ENCODE measurements at regions not wholly inside any gene's neighbourhood (a gene's known extent, or its start where the extent isn't known, plus 50 kb on each side); places are given as distances from the start of the nearest gene placed in this dataset.

- DNase-seq (ENCODE audit: low spot score): peak; percentile 71
Observed at GRCh38 chr6:30396833-30397479, 52.0 kb downstream of the RPP21 start.

- DNase-seq (ENCODE audit: low spot score): no peak
Observed at GRCh38 chr6:30397697-30398096, 52.7 kb downstream of the RPP21 start.

- no peak for DNase-seq (ENCODE audit: low spot score)
Observed at GRCh38 chr6:30399390-30400058, 54.6 kb downstream of the RPP21 start.

GRCh38 chr6:30405934-30406333 is 61.0 kb downstream of the RPP21 start:
- no peak for DNase-seq (ENCODE audit: low spot score)

- DNase-seq (ENCODE audit: low spot score): no peak
Observed at GRCh38 chr6:30409184-30409583, 64.2 kb downstream of the RPP21 start.

- peak; percentile 25 for DNase-seq (ENCODE audit: low spot score)
Observed at GRCh38 chr6:30411515-30412207, 66.7 kb downstream of the RPP21 start.

- DNase-seq (ENCODE audit: low spot score): no peak
Observed at GRCh38 chr6:30418448-30418847, 70.9 kb upstream of the HLA-E start.

- DNase-seq (ENCODE audit: low spot score): no peak
Observed at GRCh38 chr6:30424549-30424948, 64.8 kb upstream of the HLA-E start.
